ENCODE measurements at regions not wholly inside any gene's neighbourhood (a gene's known extent, or its start where the extent isn't known, plus 50 kb on each side); places are given as distances from the start of the nearest gene placed in this dataset.
"Not testable (repeated sequence)": the region's sequence is repeated elsewhere in the genome, so short reads cannot be mapped to it uniquely, and the experiment has no call there.

GRCh38 chr18:58805467-58806187 lies 59.0 kb upstream of the ZNF532 start:
- no peaks in the 10 kb centered on the region for H3K36me3 Mint-ChIP-seq (ENCODE audit: low read depth)
- no peak overlapping the region for H3K4me3 Mint-ChIP-seq
- H3K27me3 Mint-ChIP-seq, result peaks cover 24% of the 10 kb centered on the region
- no peaks in the 10 kb centered on the region for H3K9me3 Mint-ChIP-seq
- no peak overlapping the region for H3K27ac Mint-ChIP-seq
- H3K4me1 Mint-ChIP-seq (ENCODE audit: low read depth), result no peaks in the 10 kb centered on the region

DNA sequence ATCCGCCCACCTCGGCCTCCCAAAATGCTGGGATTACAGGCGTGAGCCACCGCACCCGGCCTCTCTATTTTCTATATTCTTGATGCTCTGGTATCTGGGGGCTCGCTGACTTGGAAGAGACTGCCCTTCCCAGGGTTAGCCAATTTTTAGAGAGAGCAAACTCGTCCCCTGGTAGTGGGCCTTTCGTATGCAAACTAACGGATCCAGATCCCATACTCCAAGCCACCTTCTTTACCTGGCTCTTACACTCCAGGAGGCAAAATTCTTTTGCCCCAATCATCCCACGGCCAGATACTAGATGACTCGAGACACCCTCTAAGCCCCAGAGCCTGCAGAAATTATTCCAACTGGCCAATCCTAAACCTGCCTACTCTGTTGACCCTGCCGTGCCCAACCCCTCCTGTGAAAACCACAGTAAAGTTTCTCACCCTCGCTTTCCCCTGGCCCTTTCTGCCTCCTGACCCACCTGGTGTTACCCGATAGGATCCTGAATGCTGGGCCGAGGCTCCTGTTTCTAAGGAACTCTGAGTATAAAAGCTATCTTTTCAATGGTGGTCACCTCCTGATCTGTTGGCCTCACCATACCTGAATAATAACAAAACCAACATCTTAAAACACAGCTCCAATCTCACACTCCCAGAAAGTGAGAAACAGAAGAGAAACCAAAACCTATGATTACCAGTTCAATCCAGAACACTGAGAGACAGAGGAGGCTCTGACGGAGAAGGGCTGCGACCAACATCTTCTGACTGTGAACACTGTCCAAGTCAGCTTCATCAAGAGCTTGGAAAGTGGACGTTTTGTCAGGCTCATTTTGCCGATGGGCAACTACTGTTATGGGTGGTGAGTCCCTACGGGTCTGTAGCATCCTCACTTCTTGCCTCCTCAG lies 57.6 kb upstream of the ZNF532 start:
- H3K36me3 Mint-ChIP-seq (ENCODE audit: low read depth), result no peaks in the 10 kb centered on the region
- H3K4me3 Mint-ChIP-seq, result no peak overlapping the region
- peaks cover 31% of the 10 kb centered on the region for H3K27me3 Mint-ChIP-seq
- H3K27ac Mint-ChIP-seq, result no peak overlapping the region
- H3K9me3 Mint-ChIP-seq, result no peaks in the 10 kb centered on the region
- H3K4me1 Mint-ChIP-seq (ENCODE audit: low read depth), result no peaks in the 10 kb centered on the region

GRCh38 chr18:58807766-58808165 lies 56.9 kb upstream of the ZNF532 start:
- Mint-ChIP-seq H3K27ac (no peak overlapping the region), H3K27me3 (peaks cover 33% of the 10 kb centered on the region), H3K9me3 (no peaks in the 10 kb centered on the region)

GRCh38 chr18:58808349-58808748 lies 56.3 kb upstream of the ZNF532 start:
- Mint-ChIP-seq H3K36me3 (ENCODE audit: low read depth) (no peaks in the 10 kb centered on the region), H3K4me1 (ENCODE audit: low read depth) (no peaks in the 10 kb centered on the region), H3K27me3 (peaks cover 36% of the 10 kb centered on the region), H3K9me3 (no peaks in the 10 kb centered on the region), H3K27ac (no peak overlapping the region), H3K4me3 (no peak overlapping the region)

More at GRCh38 chr18:58807766-58808165, 56.9 kb upstream of the ZNF532 start:
- Mint-ChIP-seq H3K4me3 (no peak overlapping the region), H3K4me1 (ENCODE audit: low read depth) (no peaks in the 10 kb centered on the region), H3K36me3 (ENCODE audit: low read depth) (no peaks in the 10 kb centered on the region)

DNA sequence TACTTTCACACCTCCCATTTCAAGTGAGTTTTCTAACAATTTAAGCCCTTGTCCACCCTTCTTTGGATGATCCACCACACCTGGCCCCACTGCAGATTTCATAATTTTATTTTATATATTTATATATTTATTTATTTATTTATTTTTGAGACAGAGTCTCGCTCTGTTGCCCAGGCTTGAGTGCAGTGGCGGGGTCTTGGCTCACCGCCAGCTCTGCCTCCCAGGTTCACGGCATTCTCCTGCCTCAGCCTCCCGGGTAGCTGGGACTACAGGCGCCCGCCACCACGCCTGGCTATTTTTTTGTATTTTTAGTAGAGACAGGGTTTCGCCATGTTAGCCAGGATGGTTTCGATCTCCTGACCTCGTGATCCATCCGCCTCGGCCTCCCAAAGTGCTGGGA lies 52.8 kb upstream of the ZNF532 start:
- H3K27ac Mint-ChIP-seq; H3K4me3 Mint-ChIP-seq; H3K36me3 Mint-ChIP-seq (ENCODE audit: low read depth); H3K9me3 Mint-ChIP-seq; H3K4me1 Mint-ChIP-seq (ENCODE audit: low read depth): not testable (repeated sequence)
- H3K27me3 Mint-ChIP-seq, result peaks cover 46% of the 10 kb centered on the region

DNA sequence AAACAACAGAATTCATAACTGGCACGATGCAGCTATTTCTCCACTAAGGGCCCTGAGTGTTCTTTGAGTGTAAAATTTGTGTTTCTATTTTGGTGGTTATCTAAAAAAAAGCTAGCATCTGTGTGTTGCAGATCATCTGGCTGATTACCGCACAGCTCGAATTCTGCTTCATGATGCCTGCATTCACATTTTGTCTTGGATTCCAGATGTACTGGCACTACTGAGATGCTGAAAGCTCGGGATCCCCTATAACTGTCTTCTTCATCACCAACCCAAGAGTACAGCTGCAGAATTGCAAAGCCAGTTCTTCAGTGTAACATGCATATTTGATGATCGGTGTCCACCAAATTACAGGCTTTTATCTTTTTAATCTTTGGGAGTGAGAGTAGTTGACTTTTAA lies 51.6 kb upstream of the ZNF532 start:
- Mint-ChIP-seq H3K9me3 (no peaks in the 10 kb centered on the region), H3K4me3 (no peak overlapping the region), H3K4me1 (ENCODE audit: low read depth) (no peaks in the 10 kb centered on the region), H3K36me3 (ENCODE audit: low read depth) (no peaks in the 10 kb centered on the region), H3K27me3 (peaks cover 46% of the 10 kb centered on the region), H3K27ac (no peak overlapping the region)

DNA sequence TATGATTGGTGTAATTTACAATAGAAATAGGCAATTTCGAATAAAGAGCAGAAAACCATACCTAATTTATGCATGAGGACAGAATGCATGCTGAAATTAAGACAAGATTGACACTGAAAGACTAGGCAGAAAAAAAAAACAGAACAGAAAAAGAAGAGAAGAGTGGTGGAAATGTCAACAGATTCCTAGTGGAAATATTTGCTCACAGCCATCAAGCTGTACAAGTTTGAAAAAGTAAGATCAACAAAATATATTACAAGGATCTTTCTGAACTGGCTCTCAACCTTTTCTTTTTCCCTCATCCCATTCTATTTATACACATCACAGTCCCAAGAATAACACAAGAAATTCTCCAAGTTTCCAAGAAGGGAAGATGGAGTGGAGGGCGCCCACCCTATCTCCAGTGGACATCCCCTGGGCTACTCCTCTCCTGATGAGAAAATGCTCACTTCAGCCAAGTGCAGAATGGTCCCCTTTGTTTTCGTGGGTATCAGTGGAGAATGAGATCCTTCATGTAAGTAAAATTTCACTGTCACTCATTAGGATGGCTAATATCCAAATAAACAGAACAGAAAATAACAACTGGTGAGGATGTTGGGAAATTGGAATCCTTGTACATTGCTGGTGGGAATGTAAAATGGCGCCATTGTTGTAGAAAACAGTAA lies 51.0 kb upstream of the ZNF532 start:
- H3K9me3 Mint-ChIP-seq, result no peaks in the 10 kb centered on the region
- H3K27me3 Mint-ChIP-seq, result peaks cover 49% of the 10 kb centered on the region
- H3K36me3 Mint-ChIP-seq (ENCODE audit: low read depth), result no peaks in the 10 kb centered on the region
- no peak overlapping the region for H3K27ac Mint-ChIP-seq
- no peak overlapping the region for H3K4me3 Mint-ChIP-seq
- H3K4me1 Mint-ChIP-seq (ENCODE audit: low read depth), result peaks cover 3% of the 10 kb centered on the region

DNA sequence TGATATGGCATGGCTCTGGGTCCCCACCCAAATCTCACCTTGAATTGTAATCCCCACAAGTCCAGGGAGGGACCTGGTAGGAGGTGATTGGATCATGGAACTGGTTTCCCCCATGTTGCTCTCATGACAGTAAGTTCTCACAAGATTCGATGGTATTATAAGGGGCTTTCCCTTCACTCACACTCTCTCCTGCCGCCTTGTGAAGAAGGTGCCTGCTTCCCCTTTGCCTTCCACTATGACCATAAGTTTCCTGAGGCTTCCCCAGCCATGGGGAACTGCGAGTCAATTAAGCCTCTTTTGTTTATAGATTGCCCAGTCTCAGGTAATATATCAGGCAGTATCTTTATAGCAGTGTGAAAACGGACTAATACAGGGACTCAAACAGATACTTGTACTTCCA lies 50.4 kb upstream of the ZNF532 start:
- H3K4me3 Mint-ChIP-seq, result no peak overlapping the region
- no peaks in the 10 kb centered on the region for H3K36me3 Mint-ChIP-seq (ENCODE audit: low read depth)
- no peak overlapping the region for H3K27ac Mint-ChIP-seq
- H3K4me1 Mint-ChIP-seq (ENCODE audit: low read depth), result peaks cover 9% of the 10 kb centered on the region
- no peaks in the 10 kb centered on the region for H3K9me3 Mint-ChIP-seq
- H3K27me3 Mint-ChIP-seq, result peaks cover 55% of the 10 kb centered on the region
